ENCODE measurements at regions not wholly inside any gene's neighbourhood (a gene's known extent, or its start where the extent isn't known, plus 50 kb on each side); places are given as distances from the start of the nearest gene placed in this dataset.

DNA sequence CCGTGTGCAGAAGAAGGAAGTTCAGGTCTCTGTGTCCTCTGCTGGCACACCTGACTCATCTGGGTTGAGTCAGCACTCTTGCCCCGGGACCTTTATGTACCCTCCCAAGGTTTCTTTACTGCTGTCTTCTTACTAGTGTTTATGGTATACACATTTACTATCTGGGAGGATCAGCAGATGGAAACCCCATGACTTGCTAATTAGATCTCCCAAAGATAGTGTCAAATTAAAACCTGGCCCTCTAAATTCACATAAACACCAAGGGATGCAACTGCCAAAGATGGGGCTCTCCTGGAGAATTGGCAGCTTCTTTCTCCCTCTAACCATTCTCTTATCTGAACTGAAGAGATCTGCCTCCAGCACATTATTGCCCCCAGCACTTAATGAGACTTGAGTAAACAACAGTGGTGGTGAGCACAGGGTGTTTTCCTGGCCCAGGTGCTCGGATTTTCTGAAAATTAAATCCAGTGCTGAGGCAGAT lies 718.1 kb upstream of the SOX9 start:
- Histone ChIP-seq H2AFZ (peak overlapping the region; percentile 66), H3K9me2 (ENCODE audit: insufficient read depth) (no peaks in the 10 kb centered on the region), H3K27ac (ENCODE audit: low read depth) (no peak overlapping the region), H4K20me1 (replicated peaks; ENCODE audit: insufficient read depth) (no peaks in the 10 kb centered on the region), H3K4me2 (no peak overlapping the region), H3K36me3 (ENCODE audit: insufficient read depth) (no peaks in the 10 kb centered on the region), H3K79me2 (replicated peaks; ENCODE audit: insufficient read depth) (no peaks in the 10 kb centered on the region), H3F3A (replicated peaks; ENCODE audit: low read depth) (no peaks in the 10 kb centered on the region), H3K4me1 (ENCODE audit: insufficient read depth) (peaks cover 5% of the 10 kb centered on the region; the same call in 1 of the 2 replicates), H3K4me3 (no peak overlapping the region), H3K27me3 (ENCODE audit: insufficient read depth) (no peaks in the 10 kb centered on the region)
- TF ChIP-seq JUNB (IDR thresholded peaks at IDR 0.05; ENCODE audit: unreplicated experiment) (no peak), NANOG (IDR thresholded peaks at IDR 0.05; ENCODE audit: borderline replicate concordance) (no peak), EZH2 (IDR thresholded peaks at IDR 0.05; ENCODE audit: low read depth, unreplicated experiment) (no peak), CREB1 (CRISPR knock-in tag; IDR thresholded peaks at IDR 0.05; ENCODE audit: low read depth) (no peak), ETS1 (IDR thresholded peaks at IDR 0.05) (no peak), STAT1 (IDR thresholded peaks at IDR 0.05; ENCODE audit: unreplicated experiment) (no peak), ZNF114 (CRISPR knock-in tag; IDR thresholded peaks at IDR 0.05) (no peak), EZH2phosphoT487 (IDR thresholded peaks at IDR 0.05; ENCODE audit: unreplicated experiment) (no peak), ZNF331 (CRISPR knock-in tag; IDR thresholded peaks at IDR 0.05; ENCODE audit: low read depth) (no peak), POLR2AphosphoS5 (IDR thresholded peaks at IDR 0.05; ENCODE audit: low read depth) (no peak)
- TF ChIP-seq, protein P1, sequence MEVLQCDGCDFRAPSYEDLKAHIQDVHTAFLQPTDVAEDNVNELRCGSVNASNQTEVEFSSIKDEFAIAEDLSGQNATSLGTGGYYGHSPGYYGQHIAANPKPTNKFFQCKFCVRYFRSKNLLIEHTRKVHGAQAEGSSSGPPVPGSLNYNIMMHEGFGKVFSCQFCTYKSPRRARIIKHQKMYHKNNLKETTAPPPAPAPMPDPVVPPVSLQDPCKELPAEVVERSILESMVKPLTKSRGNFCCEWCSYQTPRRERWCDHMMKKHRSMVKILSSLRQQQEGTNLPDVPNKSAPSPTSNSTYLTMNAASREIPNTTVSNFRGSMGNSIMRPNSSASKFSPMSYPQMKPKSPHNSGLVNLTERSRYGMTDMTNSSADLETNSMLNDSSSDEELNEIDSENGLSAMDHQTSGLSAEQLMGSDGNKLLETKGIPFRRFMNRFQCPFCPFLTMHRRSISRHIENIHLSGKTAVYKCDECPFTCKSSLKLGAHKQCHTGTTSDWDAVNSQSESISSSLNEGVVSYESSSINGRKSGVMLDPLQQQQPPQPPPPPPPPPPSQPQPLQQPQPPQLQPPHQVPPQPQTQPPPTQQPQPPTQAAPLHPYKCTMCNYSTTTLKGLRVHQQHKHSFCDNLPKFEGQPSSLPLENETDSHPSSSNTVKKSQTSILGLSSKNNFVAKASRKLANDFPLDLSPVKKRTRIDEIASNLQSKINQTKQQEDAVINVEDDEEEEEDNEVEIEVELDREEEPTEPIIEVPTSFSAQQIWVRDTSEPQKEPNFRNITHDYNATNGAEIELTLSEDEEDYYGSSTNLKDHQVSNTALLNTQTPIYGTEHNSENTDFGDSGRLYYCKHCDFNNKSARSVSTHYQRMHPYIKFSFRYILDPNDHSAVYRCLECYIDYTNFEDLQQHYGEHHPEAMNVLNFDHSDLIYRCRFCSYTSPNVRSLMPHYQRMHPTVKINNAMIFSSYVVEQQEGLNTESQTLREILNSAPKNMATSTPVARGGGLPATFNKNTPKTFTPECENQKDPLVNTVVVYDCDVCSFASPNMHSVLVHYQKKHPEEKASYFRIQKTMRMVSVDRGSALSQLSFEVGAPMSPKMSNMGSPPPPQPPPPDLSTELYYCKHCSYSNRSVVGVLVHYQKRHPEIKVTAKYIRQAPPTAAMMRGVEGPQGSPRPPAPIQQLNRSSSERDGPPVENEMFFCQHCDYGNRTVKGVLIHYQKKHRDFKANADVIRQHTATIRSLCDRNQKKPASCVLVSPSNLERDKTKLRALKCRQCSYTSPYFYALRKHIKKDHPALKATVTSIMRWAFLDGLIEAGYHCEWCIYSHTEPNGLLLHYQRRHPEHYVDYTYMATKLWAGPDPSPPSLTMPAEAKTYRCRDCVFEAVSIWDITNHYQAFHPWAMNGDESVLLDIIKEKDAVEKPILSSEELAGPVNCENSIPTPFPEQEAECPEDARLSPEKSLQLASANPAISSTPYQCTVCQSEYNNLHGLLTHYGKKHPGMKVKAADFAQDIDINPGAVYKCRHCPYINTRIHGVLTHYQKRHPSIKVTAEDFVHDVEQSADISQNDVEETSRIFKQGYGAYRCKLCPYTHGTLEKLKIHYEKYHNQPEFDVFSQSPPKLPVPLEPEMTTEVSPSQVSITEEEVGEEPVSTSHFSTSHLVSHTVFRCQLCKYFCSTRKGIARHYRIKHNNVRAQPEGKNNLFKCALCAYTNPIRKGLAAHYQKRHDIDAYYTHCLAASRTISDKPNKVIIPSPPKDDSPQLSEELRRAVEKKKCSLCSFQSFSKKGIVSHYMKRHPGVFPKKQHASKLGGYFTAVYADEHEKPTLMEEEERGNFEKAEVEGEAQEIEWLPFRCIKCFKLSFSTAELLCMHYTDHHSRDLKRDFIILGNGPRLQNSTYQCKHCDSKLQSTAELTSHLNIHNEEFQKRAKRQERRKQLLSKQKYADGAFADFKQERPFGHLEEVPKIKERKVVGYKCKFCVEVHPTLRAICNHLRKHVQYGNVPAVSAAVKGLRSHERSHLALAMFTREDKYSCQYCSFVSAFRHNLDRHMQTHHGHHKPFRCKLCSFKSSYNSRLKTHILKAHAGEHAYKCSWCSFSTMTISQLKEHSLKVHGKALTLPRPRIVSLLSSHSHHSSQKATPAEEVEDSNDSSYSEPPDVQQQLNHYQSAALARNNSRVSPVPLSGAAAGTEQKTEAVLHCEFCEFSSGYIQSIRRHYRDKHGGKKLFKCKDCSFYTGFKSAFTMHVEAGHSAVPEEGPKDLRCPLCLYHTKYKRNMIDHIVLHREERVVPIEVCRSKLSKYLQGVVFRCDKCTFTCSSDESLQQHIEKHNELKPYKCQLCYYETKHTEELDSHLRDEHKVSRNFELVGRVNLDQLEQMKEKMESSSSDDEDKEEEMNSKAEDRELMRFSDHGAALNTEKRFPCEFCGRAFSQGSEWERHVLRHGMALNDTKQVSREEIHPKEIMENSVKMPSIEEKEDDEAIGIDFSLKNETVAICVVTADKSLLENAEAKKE (CRISPR knock-in tag; IDR thresholded peaks at IDR 0.05): no peak
- TF ChIP-seq, protein P2, sequence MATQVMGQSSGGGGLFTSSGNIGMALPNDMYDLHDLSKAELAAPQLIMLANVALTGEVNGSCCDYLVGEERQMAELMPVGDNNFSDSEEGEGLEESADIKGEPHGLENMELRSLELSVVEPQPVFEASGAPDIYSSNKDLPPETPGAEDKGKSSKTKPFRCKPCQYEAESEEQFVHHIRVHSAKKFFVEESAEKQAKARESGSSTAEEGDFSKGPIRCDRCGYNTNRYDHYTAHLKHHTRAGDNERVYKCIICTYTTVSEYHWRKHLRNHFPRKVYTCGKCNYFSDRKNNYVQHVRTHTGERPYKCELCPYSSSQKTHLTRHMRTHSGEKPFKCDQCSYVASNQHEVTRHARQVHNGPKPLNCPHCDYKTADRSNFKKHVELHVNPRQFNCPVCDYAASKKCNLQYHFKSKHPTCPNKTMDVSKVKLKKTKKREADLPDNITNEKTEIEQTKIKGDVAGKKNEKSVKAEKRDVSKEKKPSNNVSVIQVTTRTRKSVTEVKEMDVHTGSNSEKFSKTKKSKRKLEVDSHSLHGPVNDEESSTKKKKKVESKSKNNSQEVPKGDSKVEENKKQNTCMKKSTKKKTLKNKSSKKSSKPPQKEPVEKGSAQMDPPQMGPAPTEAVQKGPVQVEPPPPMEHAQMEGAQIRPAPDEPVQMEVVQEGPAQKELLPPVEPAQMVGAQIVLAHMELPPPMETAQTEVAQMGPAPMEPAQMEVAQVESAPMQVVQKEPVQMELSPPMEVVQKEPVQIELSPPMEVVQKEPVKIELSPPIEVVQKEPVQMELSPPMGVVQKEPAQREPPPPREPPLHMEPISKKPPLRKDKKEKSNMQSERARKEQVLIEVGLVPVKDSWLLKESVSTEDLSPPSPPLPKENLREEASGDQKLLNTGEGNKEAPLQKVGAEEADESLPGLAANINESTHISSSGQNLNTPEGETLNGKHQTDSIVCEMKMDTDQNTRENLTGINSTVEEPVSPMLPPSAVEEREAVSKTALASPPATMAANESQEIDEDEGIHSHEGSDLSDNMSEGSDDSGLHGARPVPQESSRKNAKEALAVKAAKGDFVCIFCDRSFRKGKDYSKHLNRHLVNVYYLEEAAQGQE (IDR thresholded peaks at IDR 0.05; ENCODE audit: unreplicated experiment): no peak
- TF ChIP-seq, protein P3, sequence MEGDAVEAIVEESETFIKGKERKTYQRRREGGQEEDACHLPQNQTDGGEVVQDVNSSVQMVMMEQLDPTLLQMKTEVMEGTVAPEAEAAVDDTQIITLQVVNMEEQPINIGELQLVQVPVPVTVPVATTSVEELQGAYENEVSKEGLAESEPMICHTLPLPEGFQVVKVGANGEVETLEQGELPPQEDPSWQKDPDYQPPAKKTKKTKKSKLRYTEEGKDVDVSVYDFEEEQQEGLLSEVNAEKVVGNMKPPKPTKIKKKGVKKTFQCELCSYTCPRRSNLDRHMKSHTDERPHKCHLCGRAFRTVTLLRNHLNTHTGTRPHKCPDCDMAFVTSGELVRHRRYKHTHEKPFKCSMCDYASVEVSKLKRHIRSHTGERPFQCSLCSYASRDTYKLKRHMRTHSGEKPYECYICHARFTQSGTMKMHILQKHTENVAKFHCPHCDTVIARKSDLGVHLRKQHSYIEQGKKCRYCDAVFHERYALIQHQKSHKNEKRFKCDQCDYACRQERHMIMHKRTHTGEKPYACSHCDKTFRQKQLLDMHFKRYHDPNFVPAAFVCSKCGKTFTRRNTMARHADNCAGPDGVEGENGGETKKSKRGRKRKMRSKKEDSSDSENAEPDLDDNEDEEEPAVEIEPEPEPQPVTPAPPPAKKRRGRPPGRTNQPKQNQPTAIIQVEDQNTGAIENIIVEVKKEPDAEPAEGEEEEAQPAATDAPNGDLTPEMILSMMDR (conservative IDR thresholded peaks at IDR 0.05; ENCODE audit: low read depth in 2 of 2): no peak
- H3K9me3 Mint-ChIP-seq: no peaks in the 10 kb centered on the region
- H3K27me3 Mint-ChIP-seq (ENCODE audit: insufficient read depth, low read depth, poor library complexity): no peaks in the 10 kb centered on the region
- H3K4me1 Mint-ChIP-seq: peaks cover 7% of the 10 kb centered on the region
- no peak overlapping the region for H3K27ac Mint-ChIP-seq
- no peak overlapping the region for H3K4me3 Mint-ChIP-seq
- no peaks in the 10 kb centered on the region for H3K36me3 Mint-ChIP-seq (ENCODE audit: low read depth)
- ATAC-seq (no peak), DNase-seq (ENCODE audit: low spot score) (no peak)

All from GM23338 (cell line).